GM19193 (cell line): ENCODE measurements at regions not wholly inside any gene's neighbourhood (a gene's known extent, or its start where the extent isn't known, plus 50 kb on each side); places are given as distances from the start of the nearest gene placed in this dataset.

Source experiments
- POLR2A ChIP-seq: IDR thresholded peaks from 4 replicates; pipeline ENCODE4 v1.6.1; 2011; ENCODE audit not compliant: insufficient read depth, insufficient read length; ENCODE audit errors: extremely low read depth

GRCh38 chr21:29228306-29228705 lies 70.4 kb upstream of the BACH1 start:
- TF ChIP-seq POLR2A = no peak

DNA sequence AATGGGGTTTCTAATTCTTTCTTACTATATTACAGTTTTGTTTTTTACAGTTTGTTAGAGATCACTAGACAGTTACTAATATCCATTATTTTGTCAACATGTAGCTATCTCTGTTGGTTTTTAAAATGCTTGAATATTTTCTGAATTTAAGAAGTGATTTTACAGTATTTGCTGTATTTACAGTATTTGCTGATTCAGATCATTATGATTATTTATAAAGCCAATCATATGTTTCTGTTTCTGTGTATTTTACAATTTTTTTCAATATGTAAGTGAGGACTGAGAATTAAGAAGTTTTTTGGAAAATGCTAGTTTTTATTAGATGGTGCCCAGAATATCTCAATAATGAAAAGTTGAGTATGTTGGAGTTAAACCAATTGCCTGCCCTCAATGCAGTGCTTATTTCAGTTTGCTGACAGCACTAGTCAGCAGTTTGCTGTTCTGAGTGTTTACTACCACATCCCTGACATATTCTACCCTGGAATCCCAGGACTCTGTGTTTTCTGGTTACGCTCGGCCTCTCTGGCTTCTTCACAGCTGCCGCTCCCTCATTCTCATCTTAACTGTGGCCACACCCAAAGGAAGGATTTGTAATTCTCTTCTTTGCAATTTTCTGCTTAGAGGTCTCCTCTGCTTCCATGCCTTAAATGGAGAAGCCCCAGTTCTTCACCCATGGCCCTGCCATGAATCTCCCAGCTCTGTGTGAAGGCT lies 68.0 kb upstream of the BACH1 start:
- TF ChIP-seq POLR2A = no peak

DNA sequence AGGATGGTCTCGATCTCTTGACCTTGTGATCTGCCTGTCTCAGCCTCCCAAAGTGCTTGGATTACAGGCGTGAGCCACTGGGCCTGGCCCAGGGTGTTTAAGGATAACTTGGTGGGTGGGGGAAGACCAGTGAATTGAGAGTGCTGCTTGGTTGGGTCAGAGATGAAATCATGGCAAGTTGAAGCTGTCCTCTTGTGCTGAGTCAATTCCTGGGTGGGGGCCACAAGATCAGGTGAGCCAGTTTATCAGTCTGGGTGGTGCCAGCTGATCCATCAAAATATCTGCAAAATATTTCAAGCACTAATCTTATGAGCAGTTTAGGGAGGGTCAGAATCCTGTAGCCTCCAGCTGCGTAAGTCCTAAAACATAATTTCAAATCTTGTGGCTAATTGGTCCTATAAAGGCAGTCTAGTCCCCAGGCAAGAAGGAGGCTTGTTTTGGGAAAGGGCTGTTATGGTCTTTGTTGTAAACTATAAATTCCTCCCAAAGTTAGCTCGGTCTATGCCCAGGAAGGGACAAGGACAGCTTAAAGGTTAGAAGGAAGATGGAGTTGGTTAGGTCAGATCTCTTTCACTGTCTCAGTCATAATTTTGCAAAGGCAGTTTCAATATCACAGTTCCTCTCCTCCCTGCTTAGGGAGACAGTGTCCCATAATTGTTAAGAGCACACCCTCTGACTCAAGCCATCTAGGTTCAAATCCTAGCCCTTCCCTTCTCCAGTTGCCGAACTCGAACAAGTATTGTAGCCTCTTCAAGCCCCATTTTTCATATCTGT lies 66.8 kb upstream of the BACH1 start:
- no peak for TF ChIP-seq POLR2A

DNA sequence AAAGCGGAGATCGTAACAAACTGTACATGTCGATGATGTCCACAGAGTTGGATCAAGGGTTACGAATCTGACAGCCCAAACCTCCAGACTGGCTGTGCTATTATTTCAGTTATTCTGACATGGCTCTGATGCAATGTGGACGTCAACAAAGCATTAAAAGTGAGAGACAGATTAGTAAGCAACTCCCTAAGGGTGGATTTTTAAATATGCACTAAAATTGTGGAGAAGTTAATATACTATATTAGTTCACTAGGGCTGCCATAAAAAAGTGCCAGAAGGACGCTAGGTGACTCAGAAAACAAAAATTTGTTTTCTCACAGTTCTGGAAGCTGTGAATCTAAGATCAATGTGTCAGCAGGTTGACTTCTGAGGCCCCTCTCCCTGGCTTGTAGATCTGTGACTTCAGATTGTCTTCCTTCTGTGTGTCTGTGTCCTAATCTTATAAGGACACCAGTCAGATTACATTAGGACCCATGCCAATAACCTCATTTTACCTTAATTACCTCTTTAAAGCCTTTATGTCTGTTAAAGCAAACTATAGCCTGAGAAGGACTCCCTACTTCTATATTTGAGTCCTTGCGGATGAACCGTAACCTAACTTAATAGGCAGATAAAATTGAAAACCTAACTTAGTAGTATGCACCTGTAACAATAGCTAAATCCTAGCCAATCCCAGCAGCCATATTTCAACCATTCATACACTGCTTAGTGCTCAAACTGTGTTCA lies 66.0 kb upstream of the BACH1 start:
- no peak for TF ChIP-seq POLR2A

DNA sequence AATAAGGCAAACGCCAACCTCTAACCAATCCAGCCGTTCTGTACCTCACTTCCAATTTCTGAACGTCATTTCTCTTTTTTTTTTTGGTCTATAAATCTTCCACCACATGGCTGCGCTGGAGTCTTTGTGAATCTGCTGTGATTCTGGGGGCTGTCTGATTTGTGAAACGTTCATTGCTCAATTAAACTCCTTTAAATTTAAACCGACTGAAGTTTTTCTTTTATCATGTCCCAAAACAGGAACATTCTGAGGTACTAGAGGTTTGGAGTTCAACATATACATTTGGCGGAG lies 65.5 kb upstream of the BACH1 start:
- TF ChIP-seq POLR2A = no peak

GRCh38 chr21:29233611-29234540 lies 64.8 kb upstream of the BACH1 start:
- no peak for TF ChIP-seq POLR2A

- TF ChIP-seq POLR2A = no peak
Measured at GRCh38 chr21:29235714-29236197, 63.0 kb upstream of the BACH1 start.

- TF ChIP-seq POLR2A = no peak
Measured at GRCh38 chr21:29236201-29236600, 62.5 kb upstream of the BACH1 start.

DNA sequence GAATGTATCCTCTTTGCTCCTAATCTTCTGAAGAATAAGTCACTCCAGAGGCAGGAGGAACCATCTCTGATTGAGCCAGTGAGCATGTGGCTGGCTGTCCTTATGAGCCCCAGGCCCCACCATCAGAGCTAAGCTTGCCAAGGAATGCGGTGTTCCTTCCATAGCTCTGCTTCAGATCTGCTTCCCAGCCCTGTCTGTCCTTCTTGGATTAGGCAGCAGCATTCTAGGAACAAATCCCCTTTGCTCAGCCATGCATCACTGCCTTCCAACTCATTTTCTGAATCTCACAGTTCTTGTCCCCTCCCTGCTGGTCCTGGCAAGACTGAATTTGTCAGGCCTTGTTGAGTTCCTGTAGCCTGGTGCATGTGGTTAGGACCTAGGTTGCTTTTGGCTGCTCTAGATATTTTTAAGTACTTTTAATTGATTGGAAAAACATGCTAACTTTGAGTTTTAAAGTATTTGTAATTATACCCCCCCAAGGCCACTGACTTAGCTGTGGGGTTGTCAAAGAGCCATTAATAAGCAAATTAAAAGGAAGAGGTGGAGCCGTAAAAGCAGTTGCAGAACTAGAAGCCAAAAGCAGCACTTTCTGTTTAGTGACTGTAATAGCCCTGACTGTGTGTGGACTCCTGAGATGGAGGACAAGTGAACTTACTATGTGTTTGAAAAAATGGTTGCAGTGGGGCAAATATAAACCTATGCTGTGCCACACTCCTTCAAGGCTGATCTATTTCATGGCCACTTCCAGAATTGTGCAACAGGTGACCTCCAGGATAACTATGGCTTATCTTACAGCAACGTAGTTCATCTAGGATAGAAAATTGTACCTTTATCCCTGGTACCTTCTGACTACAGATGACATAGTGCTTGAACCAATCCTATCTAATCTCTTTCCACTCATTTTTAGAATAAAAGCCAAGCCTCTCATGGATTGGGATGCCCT lies 61.3 kb upstream of the BACH1 start:
- TF ChIP-seq POLR2A = peak; percentile 11

DNA sequence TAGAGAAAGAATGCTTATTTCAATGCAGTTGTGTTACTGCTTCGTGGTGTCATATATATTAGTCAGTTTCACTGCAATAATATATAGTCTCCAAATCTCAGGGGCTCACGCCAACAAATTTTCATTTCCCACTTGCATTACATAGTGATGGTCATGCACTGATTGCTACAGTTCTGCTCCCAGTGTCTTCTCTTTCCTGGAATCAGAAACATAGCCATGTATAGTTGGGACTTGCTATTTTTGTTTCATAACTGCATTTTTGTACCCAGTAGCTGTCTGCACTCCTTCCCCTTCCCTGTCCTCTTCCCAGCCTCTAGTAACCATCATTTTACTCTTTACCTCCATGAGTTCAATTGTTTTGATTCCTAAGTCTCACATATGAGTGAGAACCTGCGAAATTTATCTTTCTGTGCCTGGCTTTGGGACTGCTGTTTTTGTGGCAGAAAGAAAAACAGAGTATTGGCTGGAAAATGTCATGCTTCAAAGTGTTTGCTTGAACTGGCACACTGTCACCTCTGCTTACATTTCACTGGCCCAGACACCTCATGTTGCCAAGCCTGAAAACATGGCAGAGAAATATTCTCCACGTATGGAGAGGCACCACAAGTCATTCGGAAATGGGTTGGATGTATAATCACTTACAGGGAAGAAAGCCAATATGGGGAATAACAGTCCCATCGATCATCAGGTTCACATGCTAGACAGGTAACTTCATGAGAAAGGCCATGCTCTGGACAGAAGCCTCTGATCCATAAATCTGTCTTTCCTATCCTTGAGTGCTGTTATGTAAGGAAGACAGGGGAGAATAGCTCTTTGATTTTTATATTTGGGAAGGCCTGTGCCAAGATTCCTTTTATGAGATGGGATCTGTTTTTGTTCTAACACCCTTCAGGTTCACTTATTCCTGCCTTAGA lies 60.4 kb upstream of the BACH1 start:
- no peak for TF ChIP-seq POLR2A

DNA sequence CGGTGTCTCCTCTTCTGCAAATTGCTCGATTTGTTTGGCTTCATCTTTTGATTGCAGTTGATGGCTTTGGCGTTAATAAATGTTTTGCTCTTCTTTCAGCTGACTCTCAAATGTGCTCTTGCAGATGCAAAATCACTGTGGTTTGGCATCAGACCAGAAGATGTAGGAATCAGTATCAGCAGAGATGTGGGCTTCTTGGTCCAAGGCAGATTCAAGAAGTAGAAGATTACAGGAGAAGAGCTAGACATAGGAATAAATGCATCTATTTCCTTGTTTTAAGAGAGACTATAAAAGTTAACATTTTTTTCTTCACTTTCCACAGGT lies 59.8 kb upstream of the BACH1 start:
- TF ChIP-seq POLR2A = no peak

DNA sequence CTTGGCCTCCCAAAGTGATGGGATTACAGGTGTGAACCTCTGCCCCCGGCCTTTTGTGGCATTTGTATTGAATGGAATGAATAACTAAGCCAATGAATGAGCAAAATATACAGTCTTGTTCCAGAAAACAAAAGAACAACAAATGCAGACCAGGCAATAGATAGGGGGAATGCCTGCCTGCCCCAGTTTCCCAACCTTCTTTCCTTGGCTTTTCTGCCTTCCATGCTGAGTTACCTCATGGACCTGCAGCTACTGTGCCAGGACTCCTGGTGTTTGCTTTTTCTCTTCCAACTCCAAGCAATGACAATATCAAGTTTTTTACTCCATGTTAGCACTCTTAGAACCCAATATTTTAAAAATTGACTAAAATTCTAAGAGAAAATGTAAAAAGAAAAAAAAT lies 58.6 kb upstream of the BACH1 start:
- TF ChIP-seq POLR2A = no peak

- no peak for TF ChIP-seq POLR2A
Measured at GRCh38 chr21:29242201-29242600, 56.5 kb upstream of the BACH1 start.
